K562 (cell line): ENCODE measurements at regions not wholly inside any gene's neighbourhood (a gene's known extent, or its start where the extent isn't known, plus 50 kb on each side); places are given as distances from the start of the nearest gene placed in this dataset.

Source experiments
- ATAC-seq: fragments of 200-7000 bp; cut with Tn5 transposase; 3 replicates; pipeline ENCODE4 v1.9.1; 2020; ENCODE audit warnings: moderate library complexity
- BruUV-seq: library from RNA; stranded (reverse); fragments of 400-500 nt; replicated peaks from 2 replicates; lab custom pipeline; 2021; lab: Mats Ljungman, UMichigan
- CTCF ChIA-PET: fragments of 300-600 bp; formaldehyde crosslinking; extraction: SDS; loops from one replicate; lab custom pipeline; 2021; ENCODE audit warnings: low intra/inter-chr PET ratio; lab: Yijun Ruan, JAX
- POLR2A ChIA-PET: fragments of 300-600, 350-650 bp; sonication (Branson Sonifier 250); formaldehyde crosslinking; extraction: SDS; loops from one replicate; lab custom pipeline; 2021; ENCODE audit warnings: antibody characterized with exemption, inconsistent platforms; lab: Yijun Ruan, JAX
- DNase-seq, 4 experiments: peaks; one replicate each; pipeline versions ENCODE4 v3.0.0 to v3.0.0-alpha.2; 2011 to 2018; ENCODE audit warnings: low spot score in 3 of 4, mixed read lengths in 3 of 4; ENCODE audit errors: extremely low read depth in 1 of 4
- FAIRE-seq: peaks from 2 replicates; lab custom pipeline; 2011; peaks lifted over from hg19 to GRCh38; lab: Jason Lieb, UNC
- H2AFZ ChIP-seq: 2 replicates; pipeline ENCODE4 v1.6.0; 2011; ENCODE audit warnings: low read depth, low read length, control low read depth, inconsistent platforms
- H3K27ac ChIP-seq: fragments of 200-600 bp; 3 replicates; pipeline ENCODE4 v1.8.0; 2011; ENCODE audit warnings: low read depth, mild to moderate bottlenecking, control low read depth, inconsistent platforms, low read length, moderate library complexity, mixed read lengths; ENCODE audit errors: extremely low read depth
- H3K27me3 ChIP-seq, 2 experiments: fragments of 300-600 bp in 1 of 2; 2 replicates in 1 of 2; 3 replicates in 1 of 2; pipeline versions ENCODE4 v1.6.0 to v1.8.0; 2011; ENCODE audit warnings: inconsistent platforms in 2 of 2, low read length in 2 of 2, mild to moderate bottlenecking in 1 of 2, mixed read lengths in 1 of 2, moderate library complexity in 1 of 2; ENCODE audit not compliant: control insufficient read depth in 2 of 2, insufficient read depth in 2 of 2
- H3K36me3 ChIP-seq: fragments of 300-600 bp; 3 replicates; pipeline ENCODE4 v1.8.0; 2011; ENCODE audit warnings: mild to moderate bottlenecking, low read length, inconsistent platforms; ENCODE audit not compliant: control insufficient read depth, insufficient read depth
- H3K4me1 ChIP-seq, 2 experiments: fragments of 200-600 bp in 1 of 2; replicated peaks in 1 of 2; 2 replicates in 1 of 2; 3 replicates in 1 of 2; pipeline versions ENCODE4 v1.5.1 to v1.8.0; 2011; ENCODE audit warnings: inconsistent platforms in 2 of 2, low read length in 2 of 2, mild to moderate bottlenecking in 1 of 2, mixed read lengths in 1 of 2, moderate library complexity in 1 of 2; ENCODE audit not compliant: control insufficient read depth in 2 of 2, insufficient read depth in 2 of 2
- H3K4me2 ChIP-seq: 2 replicates; pipeline ENCODE4 v1.6.1; 2011; ENCODE audit warnings: low read length, control low read depth, inconsistent platforms, mixed read lengths; ENCODE audit not compliant: insufficient read depth
- H3K4me3 ChIP-seq: fragments of 200-600 bp; sonication (generic), shearing (Covaris generic); 2 replicates; pipeline ENCODE4 v1.5.1; 2016; ENCODE audit warnings: control low read depth, inconsistent platforms
- H3K79me2 ChIP-seq: fragments of 200-600 bp; 3 replicates; pipeline ENCODE4 v1.8.0; 2011; ENCODE audit warnings: low read length, inconsistent platforms; ENCODE audit not compliant: control insufficient read depth, insufficient read depth
- H3K9ac ChIP-seq, 2 experiments: 2 replicates each; pipeline versions ENCODE4 v1.6.0 to v1.6.1; 2011; ENCODE audit warnings: low read depth in 2 of 2, low read length in 2 of 2, control low read depth in 1 of 2, inconsistent platforms in 1 of 2, mild to moderate bottlenecking in 1 of 2, mixed read lengths in 1 of 2; ENCODE audit not compliant: insufficient read depth in 1 of 2
- H3K9me1 ChIP-seq: one replicate; pipeline ENCODE4 v1.6.0; 2011; ENCODE audit warnings: inconsistent platforms, mild to moderate bottlenecking, low read length, moderate library complexity; ENCODE audit not compliant: control insufficient read depth, insufficient read depth
- H3K9me3 ChIP-seq: replicated peaks from 2 replicates; pipeline ENCODE4 v1.5.1; 2011; ENCODE audit warnings: low read depth, low read length, inconsistent platforms; ENCODE audit not compliant: control insufficient read depth, insufficient read depth
- H4K20me1 ChIP-seq: replicated peaks from 2 replicates; pipeline ENCODE4 v1.6.1; 2011; ENCODE audit warnings: low read length, inconsistent platforms, mixed read lengths; ENCODE audit not compliant: control insufficient read depth, insufficient read depth
- DACH1 ChIP-seq: fragments of 450-650 bp; IDR thresholded peaks from 2 replicates; pipeline ENCODE4 v1.6.1; 2018; ENCODE audit not compliant: partially characterized antibody
- ZNF232 ChIP-seq: sonication (generic); formaldehyde crosslinking; IDR thresholded peaks from 2 replicates; pipeline ENCODE4 v1.8.0; 2022; ENCODE audit warnings: mild to moderate bottlenecking, missing genetic modification reagents
- ZNF431 ChIP-seq: sonication (generic); formaldehyde crosslinking; IDR thresholded peaks from 2 replicates; pipeline ENCODE4 v1.8.0; 2022; ENCODE audit warnings: mild to moderate bottlenecking, missing genetic modification reagents
- WGBS: fragments of 100-300 bp; shearing (Covaris generic); methylation state at CpG from one replicate; pipeline ENCODE4 v1.1.6; 2016; ENCODE audit warnings: low coverage, mixed read lengths; ENCODE audit not compliant: insufficient coverage; ENCODE audit errors: missing lambda C conversion rate; 5-methylcytosine and 5-hydroxymethylcytosine counted together
- in situ Hi-C: fragments of 300-500 bp; cut with MboI; formaldehyde crosslinking; loops from 4 replicates; pipeline ENCODE4 v1.15.0; 2018; ENCODE audit warnings: inconsistent platforms, mixed read lengths
- intact Hi-C: fragments of 100-400 bp; cut with micrococcal nuclease; formaldehyde crosslinking; loops from 2 replicates; pipeline ENCODE4 v1.14.2; 2022
- TF ChIP-seq, protein P1 (sequence below): sonication (generic); formaldehyde crosslinking; IDR thresholded peaks from 2 replicates; pipeline ENCODE4 v1.9.0; 2022; ENCODE audit warnings: mild to moderate bottlenecking, missing genetic modification reagents
- TF ChIP-seq, protein P2 (sequence below): fragments of 450-650 bp; IDR thresholded peaks from 2 replicates; pipeline ENCODE4 v1.7.0; 2016; ENCODE audit warnings: borderline replicate concordance
- TF ChIP-seq, protein P3 (sequence below): sonication (generic); formaldehyde crosslinking; IDR thresholded peaks from 2 replicates; pipeline ENCODE4 v1.8.0; 2022; ENCODE audit warnings: missing genetic modification reagents, mild to moderate bottlenecking, moderate library complexity, borderline replicate concordance
- TF ChIP-seq, protein P4 (sequence below): fragments of 450-650 bp; IDR thresholded peaks from 2 replicates; pipeline ENCODE4 v1.6.1; 2016; ENCODE audit warnings: low read depth
- TF ChIP-seq, protein P5 (sequence below): fragments of 250-450 bp; sonication (Bioruptor Pico); IDR thresholded peaks from 2 replicates; pipeline ENCODE4 v1.8.0; 2021; ENCODE audit warnings: moderate library complexity, mild to moderate bottlenecking, inconsistent platforms

DNA sequence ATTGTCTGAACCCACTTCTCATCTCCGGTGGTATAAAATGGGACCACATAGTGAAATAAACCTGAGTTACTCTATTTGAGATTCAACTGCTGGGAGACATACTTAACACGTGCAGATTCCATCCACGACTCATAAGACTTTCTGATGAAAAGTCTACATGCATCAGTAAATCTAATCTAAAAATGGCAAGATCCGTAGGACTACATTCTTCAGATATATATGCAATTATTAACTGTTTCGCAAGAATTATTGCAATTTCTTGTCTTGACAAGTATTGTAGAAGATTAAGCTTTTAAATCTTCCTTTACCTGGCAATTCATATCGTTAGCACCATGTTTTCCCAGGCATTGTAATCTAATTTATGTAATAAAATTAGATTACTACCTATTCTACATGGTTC lies 718.7 kb upstream of the CBLB start:
- CTCF ChIA-PET = no interaction called here
- H3K9me1 ChIP-seq = no peaks in the 10 kb centered on the region
- POLR2A ChIA-PET = no interaction called here
- no peak overlapping the region for H3K9ac ChIP-seq
- DNase-seq (no peak), FAIRE-seq (no peak), ATAC-seq (no peak)
- no peaks in the 10 kb centered on the region for H3K27me3 ChIP-seq
- no peak overlapping the region for H3K4me2 ChIP-seq
- TF ChIP-seq, protein P1, sequence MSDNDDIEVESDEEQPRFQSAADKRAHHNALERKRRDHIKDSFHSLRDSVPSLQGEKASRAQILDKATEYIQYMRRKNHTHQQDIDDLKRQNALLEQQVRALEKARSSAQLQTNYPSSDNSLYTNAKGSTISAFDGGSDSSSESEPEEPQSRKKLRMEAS (CRISPR knock-in tag) = no peak
- no peak for TF ChIP-seq ZNF232 (CRISPR knock-in tag)
- no peak for TF ChIP-seq DACH1
- TF ChIP-seq ZNF431 (CRISPR knock-in tag) = no peak
- TF ChIP-seq, protein P2, sequence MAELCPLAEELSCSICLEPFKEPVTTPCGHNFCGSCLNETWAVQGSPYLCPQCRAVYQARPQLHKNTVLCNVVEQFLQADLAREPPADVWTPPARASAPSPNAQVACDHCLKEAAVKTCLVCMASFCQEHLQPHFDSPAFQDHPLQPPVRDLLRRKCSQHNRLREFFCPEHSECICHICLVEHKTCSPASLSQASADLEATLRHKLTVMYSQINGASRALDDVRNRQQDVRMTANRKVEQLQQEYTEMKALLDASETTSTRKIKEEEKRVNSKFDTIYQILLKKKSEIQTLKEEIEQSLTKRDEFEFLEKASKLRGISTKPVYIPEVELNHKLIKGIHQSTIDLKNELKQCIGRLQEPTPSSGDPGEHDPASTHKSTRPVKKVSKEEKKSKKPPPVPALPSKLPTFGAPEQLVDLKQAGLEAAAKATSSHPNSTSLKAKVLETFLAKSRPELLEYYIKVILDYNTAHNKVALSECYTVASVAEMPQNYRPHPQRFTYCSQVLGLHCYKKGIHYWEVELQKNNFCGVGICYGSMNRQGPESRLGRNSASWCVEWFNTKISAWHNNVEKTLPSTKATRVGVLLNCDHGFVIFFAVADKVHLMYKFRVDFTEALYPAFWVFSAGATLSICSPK = no peak
- TF ChIP-seq, protein P3, sequence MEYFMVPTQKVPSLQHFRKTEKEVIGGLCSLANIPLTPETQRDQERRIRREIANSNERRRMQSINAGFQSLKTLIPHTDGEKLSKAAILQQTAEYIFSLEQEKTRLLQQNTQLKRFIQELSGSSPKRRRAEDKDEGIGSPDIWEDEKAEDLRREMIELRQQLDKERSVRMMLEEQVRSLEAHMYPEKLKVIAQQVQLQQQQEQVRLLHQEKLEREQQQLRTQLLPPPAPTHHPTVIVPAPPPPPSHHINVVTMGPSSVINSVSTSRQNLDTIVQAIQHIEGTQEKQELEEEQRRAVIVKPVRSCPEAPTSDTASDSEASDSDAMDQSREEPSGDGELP (CRISPR knock-in tag) = no peak
- TF ChIP-seq, protein P4, sequence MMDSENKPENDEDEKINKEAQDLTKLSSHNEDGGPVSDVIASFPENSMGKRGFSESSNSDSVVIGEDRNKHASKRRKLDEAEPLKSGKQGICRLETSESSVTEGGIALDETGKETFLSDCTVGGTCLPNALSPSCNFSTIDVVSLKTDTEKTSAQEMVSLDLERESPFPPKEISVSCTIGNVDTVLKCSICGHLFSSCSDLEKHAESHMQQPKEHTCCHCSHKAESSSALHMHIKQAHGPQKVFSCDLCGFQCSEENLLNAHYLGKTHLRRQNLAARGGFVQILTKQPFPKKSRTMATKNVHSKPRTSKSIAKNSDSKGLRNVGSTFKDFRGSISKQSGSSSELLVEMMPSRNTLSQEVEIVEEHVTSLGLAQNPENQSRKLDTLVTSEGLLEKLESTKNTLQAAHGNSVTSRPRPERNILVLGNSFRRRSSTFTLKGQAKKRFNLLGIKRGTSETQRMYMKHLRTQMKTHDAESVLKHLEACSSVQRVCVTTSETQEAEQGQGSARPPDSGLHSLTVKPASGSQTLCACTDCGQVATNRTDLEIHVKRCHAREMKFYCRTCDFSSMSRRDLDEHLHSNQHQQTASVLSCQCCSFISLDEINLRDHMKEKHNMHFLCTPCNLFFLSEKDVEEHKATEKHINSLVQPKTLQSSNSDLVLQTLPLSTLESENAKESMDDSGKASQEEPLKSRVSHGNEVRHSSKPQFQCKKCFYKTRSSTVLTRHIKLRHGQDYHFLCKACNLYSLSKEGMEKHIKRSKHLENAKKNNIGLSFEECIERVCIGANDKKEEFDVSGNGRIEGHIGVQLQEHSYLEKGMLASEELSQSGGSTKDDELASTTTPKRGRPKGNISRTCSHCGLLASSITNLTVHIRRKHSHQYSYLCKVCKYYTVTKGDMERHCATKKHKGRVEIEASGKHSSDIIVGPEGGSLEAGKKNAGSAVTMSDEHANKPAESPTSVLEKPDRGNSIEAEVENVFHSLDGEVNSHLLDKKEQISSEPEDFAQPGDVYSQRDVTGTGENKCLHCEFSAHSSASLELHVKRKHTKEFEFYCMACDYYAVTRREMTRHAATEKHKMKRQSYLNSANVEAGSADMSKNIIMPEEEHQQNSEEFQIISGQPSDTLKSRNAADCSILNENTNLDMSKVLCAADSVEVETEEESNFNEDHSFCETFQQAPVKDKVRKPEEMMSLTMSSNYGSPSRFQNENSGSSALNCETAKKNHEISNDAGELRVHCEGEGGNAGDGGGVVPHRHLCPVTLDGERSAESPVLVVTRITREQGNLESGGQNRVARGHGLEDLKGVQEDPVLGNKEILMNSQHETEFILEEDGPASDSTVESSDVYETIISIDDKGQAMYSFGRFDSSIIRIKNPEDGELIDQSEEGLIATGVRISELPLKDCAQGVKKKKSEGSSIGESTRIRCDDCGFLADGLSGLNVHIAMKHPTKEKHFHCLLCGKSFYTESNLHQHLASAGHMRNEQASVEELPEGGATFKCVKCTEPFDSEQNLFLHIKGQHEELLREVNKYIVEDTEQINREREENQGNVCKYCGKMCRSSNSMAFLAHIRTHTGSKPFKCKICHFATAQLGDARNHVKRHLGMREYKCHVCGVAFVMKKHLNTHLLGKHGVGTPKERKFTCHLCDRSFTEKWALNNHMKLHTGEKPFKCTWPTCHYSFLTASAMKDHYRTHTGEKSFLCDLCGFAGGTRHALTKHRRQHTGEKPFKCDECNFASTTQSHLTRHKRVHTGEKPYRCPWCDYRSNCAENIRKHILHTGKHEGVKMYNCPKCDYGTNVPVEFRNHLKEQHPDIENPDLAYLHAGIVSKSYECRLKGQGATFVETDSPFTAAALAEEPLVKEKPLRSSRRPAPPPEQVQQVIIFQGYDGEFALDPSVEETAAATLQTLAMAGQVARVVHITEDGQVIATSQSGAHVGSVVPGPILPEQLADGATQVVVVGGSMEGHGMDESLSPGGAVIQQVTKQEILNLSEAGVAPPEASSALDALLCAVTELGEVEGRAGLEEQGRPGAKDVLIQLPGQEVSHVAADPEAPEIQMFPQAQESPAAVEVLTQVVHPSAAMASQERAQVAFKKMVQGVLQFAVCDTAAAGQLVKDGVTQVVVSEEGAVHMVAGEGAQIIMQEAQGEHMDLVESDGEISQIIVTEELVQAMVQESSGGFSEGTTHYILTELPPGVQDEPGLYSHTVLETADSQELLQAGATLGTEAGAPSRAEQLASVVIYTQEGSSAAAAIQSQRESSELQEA = no peak
- TF ChIP-seq, protein P5, sequence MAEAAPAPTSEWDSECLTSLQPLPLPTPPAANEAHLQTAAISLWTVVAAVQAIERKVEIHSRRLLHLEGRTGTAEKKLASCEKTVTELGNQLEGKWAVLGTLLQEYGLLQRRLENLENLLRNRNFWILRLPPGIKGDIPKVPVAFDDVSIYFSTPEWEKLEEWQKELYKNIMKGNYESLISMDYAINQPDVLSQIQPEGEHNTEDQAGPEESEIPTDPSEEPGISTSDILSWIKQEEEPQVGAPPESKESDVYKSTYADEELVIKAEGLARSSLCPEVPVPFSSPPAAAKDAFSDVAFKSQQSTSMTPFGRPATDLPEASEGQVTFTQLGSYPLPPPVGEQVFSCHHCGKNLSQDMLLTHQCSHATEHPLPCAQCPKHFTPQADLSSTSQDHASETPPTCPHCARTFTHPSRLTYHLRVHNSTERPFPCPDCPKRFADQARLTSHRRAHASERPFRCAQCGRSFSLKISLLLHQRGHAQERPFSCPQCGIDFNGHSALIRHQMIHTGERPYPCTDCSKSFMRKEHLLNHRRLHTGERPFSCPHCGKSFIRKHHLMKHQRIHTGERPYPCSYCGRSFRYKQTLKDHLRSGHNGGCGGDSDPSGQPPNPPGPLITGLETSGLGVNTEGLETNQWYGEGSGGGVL (CRISPR knock-in tag) = no peak
- H3K79me2 ChIP-seq = no peaks in the 10 kb centered on the region
- intact Hi-C loops (no loop called here), in situ Hi-C loops (loop anchor here (25.0 kb wide), 1 partner anchor 875 kb away; no protein-coding TSS in a partner anchor)
- H3K36me3 ChIP-seq = no peaks in the 10 kb centered on the region
- H2AFZ ChIP-seq = no peak overlapping the region
- H3K27ac ChIP-seq = no peak overlapping the region
- no peak overlapping the region for H3K4me3 ChIP-seq
- BruUV-seq = no TSS peak
- H4K20me1 ChIP-seq = no peaks in the 10 kb centered on the region
- no peaks in the 10 kb centered on the region for H3K4me1 ChIP-seq
- no peaks in the 10 kb centered on the region for H3K9me3 ChIP-seq
- WGBS = 0% methylated on average over 6 of the region's 6 CpGs
